Activated T-cell treated with anti-CD3 and anti-CD28 coated beads, Interleukin-2, amount 50 U/mL, for 24 hours (primary cell): ENCODE measurements at regions not wholly inside any gene's neighbourhood (a gene's known extent, or its start where the extent isn't known, plus 50 kb on each side); places are given as distances from the start of the nearest gene placed in this dataset.

Source experiments
- DNase-seq: peaks from one replicate; pipeline ENCODE4 v3.0.0-alpha.2; 2020
- H3K27ac Mint-ChIP-seq: 2 replicates; pipeline ENCODE4 v1.8.0; 2020; ENCODE audit warnings: mild to moderate bottlenecking, mixed read lengths
- H3K27me3 Mint-ChIP-seq: 2 replicates; pipeline ENCODE4 v1.8.0; 2020; ENCODE audit warnings: mixed read lengths
- H3K36me3 Mint-ChIP-seq: 2 replicates; pipeline ENCODE4 v1.8.0; 2020; ENCODE audit warnings: low read depth, mixed read lengths
- H3K4me1 Mint-ChIP-seq: 2 replicates; pipeline ENCODE4 v1.8.0; 2020; ENCODE audit warnings: low read depth, mixed read lengths
- H3K4me3 Mint-ChIP-seq: 2 replicates; pipeline ENCODE4 v1.8.0; 2020; ENCODE audit warnings: mild to moderate bottlenecking, moderate library complexity, mixed read lengths
- H3K9me3 Mint-ChIP-seq: 2 replicates; pipeline ENCODE4 v1.8.0; 2020; ENCODE audit warnings: mixed read lengths

DNA sequence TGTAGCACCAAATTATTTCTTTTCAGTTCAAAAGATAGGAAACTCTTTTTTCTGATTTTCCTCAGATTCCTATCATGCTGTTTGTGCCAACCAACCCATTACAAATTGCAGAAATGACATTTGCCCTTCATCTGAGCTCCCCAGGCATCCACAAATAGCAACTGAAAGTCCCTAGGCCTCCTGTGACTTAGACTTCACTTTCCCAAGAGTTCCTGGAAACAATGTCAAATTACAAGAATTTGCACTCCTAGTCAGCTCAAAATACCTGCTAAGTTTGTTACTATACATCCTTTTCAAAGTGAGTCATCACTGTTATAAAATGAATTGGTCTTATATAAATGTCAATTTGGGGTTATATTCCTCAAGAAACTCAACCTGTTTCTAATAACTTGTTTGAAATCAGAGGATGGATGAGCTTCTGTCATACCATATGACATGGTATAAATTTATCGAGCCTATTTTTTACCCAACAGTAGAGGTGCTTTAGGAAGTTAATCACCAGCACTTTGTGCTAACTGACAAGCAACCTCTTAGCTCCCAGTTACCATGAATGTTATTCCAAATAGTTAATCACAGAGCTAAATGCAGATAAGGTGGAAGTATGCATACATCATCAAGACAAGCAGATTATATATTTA is 256.5 kb downstream of the HACE1 start:
- Mint-ChIP-seq H3K4me3 (no peak overlapping the region), H3K36me3 (no peaks in the 10 kb centered on the region), H3K9me3 (no peaks in the 10 kb centered on the region), H3K27me3 (peaks cover 2% of the 10 kb centered on the region), H3K27ac (no peak overlapping the region), H3K4me1 (peaks cover 21% of the 10 kb centered on the region)
- no peak for DNase-seq

DNA sequence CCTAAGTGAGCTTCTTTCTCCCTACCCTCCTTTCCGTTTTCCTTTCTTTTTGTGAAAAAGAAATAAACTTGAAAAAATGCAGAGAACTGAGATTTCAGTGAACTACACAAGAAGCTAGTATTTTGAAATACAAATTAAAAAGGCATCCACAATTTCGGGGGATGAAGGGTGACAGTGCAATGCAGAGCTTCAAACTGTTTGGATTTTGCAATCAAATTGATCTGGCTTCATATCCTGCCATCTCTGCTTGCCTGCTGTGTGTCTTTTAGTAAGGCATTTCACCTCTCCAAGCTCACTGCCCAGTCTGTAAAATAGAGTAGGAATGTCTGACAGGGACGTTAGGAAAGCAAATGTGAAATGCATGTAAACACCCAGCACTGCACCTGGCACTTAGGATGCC is 258.0 kb downstream of the HACE1 start:
- H3K27ac Mint-ChIP-seq, result no peak overlapping the region
- peaks cover 13% of the 10 kb centered on the region for H3K4me1 Mint-ChIP-seq
- H3K4me3 Mint-ChIP-seq, result no peak overlapping the region
- peaks cover 3% of the 10 kb centered on the region for H3K27me3 Mint-ChIP-seq
- no peaks in the 10 kb centered on the region for H3K36me3 Mint-ChIP-seq
- H3K9me3 Mint-ChIP-seq, result no peaks in the 10 kb centered on the region
- DNase-seq, result no peak

DNA sequence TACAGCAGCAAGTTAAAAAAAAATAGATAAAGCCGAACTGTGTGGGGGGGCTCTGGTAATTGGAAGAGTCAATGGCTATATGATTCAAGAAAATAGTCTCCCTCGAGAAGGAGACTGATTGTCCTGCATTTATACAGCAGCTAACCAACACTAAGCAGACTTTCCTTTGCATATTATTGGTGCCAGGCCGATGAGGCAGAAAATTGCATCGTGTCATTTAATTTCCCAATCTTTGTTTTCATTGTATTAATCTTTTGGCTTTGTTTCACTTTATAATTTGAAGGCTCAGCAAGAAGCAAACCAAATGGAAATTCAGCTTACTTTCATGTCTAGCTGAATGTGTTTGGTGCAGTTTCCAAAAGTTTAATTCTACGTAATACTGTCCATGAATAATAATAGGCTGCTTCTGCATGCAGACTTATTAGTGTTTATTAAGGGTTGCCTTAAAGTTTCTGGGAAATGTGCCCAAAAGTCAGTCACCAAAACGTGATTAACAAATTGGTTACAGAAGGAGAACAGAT is 258.5 kb downstream of the HACE1 start:
- no peaks in the 10 kb centered on the region for H3K9me3 Mint-ChIP-seq
- no peak overlapping the region for H3K27ac Mint-ChIP-seq
- peaks cover 13% of the 10 kb centered on the region for H3K4me1 Mint-ChIP-seq
- H3K36me3 Mint-ChIP-seq, result no peaks in the 10 kb centered on the region
- no peak overlapping the region for H3K4me3 Mint-ChIP-seq
- peaks cover 4% of the 10 kb centered on the region for H3K27me3 Mint-ChIP-seq
- no peak for DNase-seq

DNA sequence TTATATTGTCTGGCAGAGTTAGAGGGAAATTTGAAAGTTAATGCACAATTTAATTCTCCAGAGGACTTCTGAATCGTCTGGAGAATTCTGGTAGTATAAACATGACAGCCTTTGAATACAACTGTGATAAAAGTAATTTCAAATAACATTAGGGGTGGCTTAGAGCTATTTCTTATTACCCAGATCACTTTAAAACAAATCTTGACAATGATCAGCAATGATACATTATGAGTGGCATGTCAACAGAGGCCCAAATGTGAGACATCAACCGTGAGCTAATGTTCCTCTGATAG is 259.1 kb downstream of the HACE1 start:
- H3K9me3 Mint-ChIP-seq, result no peaks in the 10 kb centered on the region
- H3K27ac Mint-ChIP-seq, result no peak overlapping the region
- no peaks in the 10 kb centered on the region for H3K36me3 Mint-ChIP-seq
- H3K27me3 Mint-ChIP-seq, result peaks cover 7% of the 10 kb centered on the region
- peaks cover 13% of the 10 kb centered on the region for H3K4me1 Mint-ChIP-seq
- no peak overlapping the region for H3K4me3 Mint-ChIP-seq
- DNase-seq, result no peak

DNA sequence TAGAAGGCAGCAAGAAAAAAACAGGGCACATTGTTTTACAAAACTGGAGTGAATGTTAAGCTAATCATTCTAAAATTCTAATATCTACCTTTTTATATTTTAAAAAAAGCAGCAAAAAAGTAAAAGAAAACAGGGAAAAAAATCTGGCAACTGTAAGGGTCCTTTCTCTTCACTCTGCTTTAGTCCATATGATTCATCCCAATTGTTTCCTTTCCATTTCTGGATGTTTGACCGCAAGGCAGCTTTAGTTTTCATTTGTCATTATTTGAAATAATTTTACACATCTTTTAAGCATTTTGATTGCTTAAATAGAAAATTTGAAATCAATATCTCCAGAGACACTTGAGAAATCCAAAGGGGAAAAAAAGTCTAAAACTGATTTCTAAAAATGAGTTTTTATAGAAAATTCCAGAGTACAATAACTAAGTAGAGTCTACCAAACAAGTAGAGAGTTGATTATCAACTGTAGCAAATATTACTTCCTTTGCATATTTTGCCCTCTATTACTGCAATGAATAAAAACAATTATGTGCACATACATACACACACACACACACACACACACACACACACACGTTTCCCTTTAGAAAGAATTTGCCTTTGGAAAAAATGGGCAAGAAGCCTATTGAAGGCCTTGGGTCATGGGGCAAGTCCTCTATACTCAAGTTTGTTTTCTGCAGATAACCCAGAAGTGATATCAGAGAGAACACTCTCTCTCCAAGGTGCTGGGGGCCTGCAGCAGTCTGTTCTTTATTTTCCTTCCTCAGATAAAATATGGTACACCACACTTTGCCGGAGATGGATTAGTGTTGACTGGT is 259.7 kb downstream of the HACE1 start:
- peaks cover 10% of the 10 kb centered on the region for H3K27me3 Mint-ChIP-seq
- H3K4me3 Mint-ChIP-seq, result no peak overlapping the region
- DNase-seq, result no peak
- H3K36me3 Mint-ChIP-seq, result no peaks in the 10 kb centered on the region
- H3K27ac Mint-ChIP-seq, result no peak overlapping the region
- H3K9me3 Mint-ChIP-seq, result no peaks in the 10 kb centered on the region
- H3K4me1 Mint-ChIP-seq, result peaks cover 13% of the 10 kb centered on the region

DNA sequence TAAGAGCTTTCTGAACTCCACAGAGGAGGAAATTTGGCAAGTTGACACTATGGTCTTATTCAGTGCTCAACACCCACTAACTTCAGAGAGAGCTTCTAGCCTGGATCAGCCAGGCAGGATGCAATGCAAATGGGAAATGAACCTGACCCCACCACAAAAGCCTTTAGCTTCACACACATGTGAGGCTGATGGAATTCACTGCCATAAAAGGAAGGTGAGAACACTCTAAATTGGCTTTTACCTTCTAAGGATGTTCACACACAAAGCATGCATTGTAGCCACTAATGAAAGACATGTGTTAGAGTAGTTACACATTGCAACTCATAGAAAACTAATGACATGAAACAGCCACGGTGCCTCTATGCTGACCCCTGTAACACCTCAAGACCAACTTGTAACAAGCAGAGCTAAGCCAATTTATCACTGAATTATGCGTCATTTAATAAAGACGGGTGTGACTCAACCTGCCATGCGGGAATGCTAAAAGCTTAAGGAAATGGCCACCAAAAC is 262.1 kb downstream of the HACE1 start:
- H3K27me3 Mint-ChIP-seq, result peaks cover 12% of the 10 kb centered on the region
- H3K4me3 Mint-ChIP-seq, result no peak overlapping the region
- no peak overlapping the region for H3K27ac Mint-ChIP-seq
- H3K4me1 Mint-ChIP-seq, result peaks cover 2% of the 10 kb centered on the region
- no peaks in the 10 kb centered on the region for H3K36me3 Mint-ChIP-seq
- H3K9me3 Mint-ChIP-seq, result no peaks in the 10 kb centered on the region
- DNase-seq, result no peak

DNA sequence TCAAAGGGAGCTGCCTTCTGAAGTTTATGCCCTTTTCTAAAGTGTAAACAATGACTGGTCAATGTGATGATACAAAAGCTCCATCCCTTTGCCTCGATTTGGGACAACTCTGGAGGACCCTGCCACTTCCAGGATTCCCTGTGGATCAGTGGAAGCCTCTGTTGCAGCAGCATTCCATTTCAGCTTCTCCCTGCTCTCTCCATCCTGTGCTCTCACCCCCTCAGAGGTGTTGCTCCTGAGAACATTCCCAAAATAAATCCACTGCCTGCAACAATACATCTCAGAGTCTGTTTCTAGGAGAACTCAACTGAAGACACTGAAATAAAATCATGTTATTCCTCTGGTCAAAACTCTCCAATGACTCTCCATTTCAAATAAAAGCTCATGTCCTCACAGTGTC is 263.6 kb downstream of the HACE1 start:
- H3K4me1 Mint-ChIP-seq, result no peaks in the 10 kb centered on the region

DNA sequence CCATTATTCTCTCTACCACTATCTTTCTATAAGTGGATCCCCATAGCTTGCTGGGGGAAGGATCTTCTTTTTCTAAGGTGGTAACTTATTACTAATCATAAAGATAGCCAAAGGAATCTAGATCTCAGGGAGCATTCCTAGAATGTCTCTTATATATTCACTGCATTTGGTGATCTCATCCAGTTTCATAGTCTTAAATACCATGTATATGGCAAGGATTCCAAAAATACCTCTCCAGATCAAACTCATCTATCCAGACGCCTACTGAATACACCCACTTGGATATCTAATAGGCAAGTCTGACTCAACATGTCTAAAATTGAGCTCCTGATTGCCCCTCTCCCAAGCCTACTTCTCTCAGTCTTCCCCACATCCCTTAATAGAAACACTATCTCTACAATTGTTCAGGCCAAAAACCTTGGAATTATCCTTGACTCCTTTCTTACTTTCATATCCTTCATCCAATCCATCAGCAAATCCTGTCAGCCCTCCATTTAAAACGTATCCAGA is 264.4 kb downstream of the HACE1 start:
- no peaks in the 10 kb centered on the region for H3K9me3 Mint-ChIP-seq

More for the DNA sequence above, 263.6 kb downstream of the HACE1 start:
- H3K4me3 Mint-ChIP-seq, result no peak overlapping the region
- no peaks in the 10 kb centered on the region for H3K9me3 Mint-ChIP-seq
- no peaks in the 10 kb centered on the region for H3K36me3 Mint-ChIP-seq
- H3K27me3 Mint-ChIP-seq, result peaks cover 16% of the 10 kb centered on the region
- DNase-seq, result no peak
- H3K27ac Mint-ChIP-seq, result no peak overlapping the region

DNA sequence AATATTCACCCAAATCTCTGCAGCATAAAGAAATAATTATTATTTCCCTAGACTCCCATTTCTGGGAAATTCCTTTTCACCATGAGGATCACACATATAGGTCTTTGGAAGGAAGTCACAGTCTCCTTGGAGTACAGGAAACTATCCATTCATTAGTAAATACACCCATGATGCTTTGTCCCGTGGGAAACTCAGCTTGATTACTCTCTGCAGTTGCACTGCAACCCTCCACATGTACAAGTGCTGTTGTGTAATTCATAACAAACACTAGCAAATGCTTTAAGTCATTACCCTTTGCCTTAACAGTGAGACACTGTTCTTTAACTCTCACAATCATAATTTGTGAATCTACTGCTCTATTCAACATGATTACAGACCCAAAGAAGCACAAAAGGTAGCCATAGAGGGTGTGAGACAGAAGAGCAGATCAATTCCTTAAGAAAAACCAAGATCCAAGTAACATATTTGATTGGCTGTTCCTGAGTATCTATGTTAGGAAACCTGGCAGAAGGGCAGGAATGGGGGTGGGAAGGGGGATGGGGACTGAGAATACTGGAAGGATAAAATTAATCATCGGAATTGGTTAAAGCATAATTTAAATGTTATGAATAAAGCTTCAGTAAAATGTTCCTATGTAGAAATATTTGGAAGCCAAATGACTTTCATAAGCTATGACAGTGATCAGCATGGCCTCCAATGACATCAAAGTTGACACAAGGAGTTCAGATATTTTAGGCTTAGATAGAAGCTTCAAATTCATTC is 268.0 kb downstream of the HACE1 start:
- no peak overlapping the region for H3K27ac Mint-ChIP-seq
- peaks cover 26% of the 10 kb centered on the region for H3K27me3 Mint-ChIP-seq
- no peaks in the 10 kb centered on the region for H3K36me3 Mint-ChIP-seq
- no peak for DNase-seq
- no peak overlapping the region for H3K4me3 Mint-ChIP-seq
- no peaks in the 10 kb centered on the region for H3K9me3 Mint-ChIP-seq
- no peaks in the 10 kb centered on the region for H3K4me1 Mint-ChIP-seq

More for the DNA sequence above, 264.4 kb downstream of the HACE1 start:
- H3K4me3 Mint-ChIP-seq, result no peak overlapping the region
- H3K27me3 Mint-ChIP-seq, result peaks cover 20% of the 10 kb centered on the region
- H3K27ac Mint-ChIP-seq, result no peak overlapping the region
- no peaks in the 10 kb centered on the region for H3K36me3 Mint-ChIP-seq
- no peak for DNase-seq
- no peaks in the 10 kb centered on the region for H3K4me1 Mint-ChIP-seq

DNA sequence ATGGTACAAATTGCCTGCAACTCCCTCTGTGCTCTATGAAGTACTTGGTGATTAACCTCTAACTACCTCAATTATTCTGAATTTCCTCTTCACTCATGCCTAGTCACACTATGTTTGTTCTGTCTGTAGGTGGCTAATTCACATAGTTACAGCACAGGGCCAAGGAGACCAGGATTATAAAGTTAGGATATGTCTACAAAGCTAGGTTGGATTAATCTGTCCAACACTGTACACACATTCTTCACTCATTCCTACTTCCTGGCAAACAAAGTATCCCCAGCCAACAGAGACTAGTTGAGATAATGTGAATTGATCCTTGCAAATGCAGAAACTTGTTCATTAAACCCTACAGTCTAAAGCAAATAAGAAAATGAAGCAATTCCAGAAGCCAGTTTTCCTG is 269.8 kb downstream of the HACE1 start:
- Mint-ChIP-seq H3K9me3 (no peaks in the 10 kb centered on the region), H3K4me3 (no peak overlapping the region), H3K36me3 (no peaks in the 10 kb centered on the region), H3K27me3 (peaks cover 23% of the 10 kb centered on the region), H3K27ac (no peak overlapping the region), H3K4me1 (no peaks in the 10 kb centered on the region)
- no peak for DNase-seq

DNA sequence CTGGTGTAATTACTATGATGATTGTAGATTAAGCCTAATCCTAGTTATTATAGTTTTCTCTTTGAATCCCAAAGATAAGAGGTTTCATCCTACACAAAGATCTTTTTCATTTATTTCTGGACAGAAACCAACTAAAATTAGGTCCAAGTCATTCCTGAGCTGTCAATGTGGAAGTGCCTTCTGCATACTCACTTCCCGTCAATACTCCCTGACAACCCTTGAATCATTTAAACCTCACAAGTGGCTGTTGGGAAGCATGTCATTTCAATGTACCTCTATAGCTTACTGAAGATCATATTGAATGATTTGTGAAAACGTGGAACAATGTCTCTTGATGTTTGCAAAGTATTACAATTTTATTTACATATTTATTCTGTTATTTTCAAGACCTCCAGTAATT is 274.1 kb downstream of the HACE1 start:
- DNase-seq, result no peak
- Mint-ChIP-seq H3K9me3 (no peaks in the 10 kb centered on the region), H3K4me3 (no peak overlapping the region), H3K27me3 (peaks cover 14% of the 10 kb centered on the region), H3K27ac (no peak overlapping the region), H3K4me1 (no peaks in the 10 kb centered on the region), H3K36me3 (no peaks in the 10 kb centered on the region)

DNA sequence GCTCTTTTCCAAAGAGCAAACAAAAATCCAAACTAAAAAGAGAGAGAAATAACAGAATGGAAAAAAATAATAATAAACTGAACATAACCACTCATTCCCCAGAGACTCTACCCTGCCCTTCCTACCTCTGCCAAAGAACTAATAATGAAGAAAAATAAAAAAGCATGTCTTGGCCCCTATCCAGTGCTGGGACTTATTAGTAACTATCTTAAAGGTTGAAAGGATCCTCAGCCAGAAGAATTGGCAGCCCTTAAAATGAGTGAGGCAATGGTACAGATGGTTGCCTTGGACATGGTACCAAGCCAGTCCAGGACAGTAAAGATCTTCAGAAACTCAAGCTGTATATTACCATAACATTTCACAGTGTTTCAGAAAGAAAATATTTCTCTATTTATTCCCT is 279.3 kb downstream of the HACE1 start:
- Mint-ChIP-seq H3K9me3 (no peaks in the 10 kb centered on the region), H3K4me1 (no peaks in the 10 kb centered on the region), H3K27me3 (peaks cover 2% of the 10 kb centered on the region), H3K36me3 (no peaks in the 10 kb centered on the region), H3K27ac (no peak overlapping the region), H3K4me3 (no peak overlapping the region)
- DNase-seq, result no peak

DNA sequence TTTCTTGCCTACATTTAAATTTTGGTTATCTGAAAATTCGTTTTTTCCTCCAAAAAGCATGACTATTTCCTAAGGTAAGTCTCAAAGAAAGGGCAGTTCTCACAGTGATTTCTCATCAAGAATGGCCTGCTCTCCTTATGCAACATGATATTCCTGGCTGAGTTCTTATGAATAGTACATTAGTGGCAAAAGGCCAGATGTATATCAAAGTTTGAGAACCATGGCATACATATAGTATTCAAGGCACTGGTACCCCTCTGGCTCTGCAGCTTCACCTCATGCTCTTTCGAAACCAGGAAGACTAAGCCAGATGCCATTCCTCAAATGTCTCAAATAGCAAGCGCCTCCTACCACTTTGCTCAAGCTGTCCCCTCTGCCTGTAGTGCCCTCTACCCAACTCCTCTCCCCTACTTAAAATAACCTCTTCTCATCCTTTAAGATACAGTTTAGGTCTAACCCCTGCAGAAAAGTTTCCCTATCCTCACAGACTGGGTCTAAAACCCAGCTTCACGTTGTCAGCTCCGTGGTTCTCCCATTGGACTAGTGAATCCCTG is 280.3 kb downstream of the HACE1 start:
- peaks cover 3% of the 10 kb centered on the region for H3K27me3 Mint-ChIP-seq
- H3K4me1 Mint-ChIP-seq, result no peaks in the 10 kb centered on the region
- DNase-seq, result no peak
- H3K27ac Mint-ChIP-seq, result no peak overlapping the region
- no peak overlapping the region for H3K4me3 Mint-ChIP-seq
- H3K9me3 Mint-ChIP-seq, result no peaks in the 10 kb centered on the region
- no peaks in the 10 kb centered on the region for H3K36me3 Mint-ChIP-seq

DNA sequence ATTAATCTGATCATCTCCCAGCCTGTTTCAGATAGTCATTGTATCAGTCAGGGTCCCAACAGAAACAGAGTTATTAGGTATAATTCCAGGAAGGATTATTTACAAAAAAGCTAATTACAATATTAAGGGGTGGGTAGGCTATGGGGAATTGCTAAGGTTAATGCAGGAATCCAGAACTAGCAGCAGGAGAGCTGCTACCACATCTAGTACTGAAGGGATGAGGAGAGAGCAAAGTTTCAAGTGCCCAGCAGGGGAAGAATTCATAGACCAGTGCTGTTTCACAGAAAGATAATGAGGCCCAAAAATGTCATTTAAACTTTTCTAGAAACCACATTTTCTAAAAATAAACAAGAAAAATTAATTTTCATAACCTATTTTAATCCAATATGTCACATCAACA is 284.2 kb downstream of the HACE1 start:
- no peaks in the 10 kb centered on the region for H3K4me1 Mint-ChIP-seq
- H3K36me3 Mint-ChIP-seq, result no peaks in the 10 kb centered on the region
- no peak overlapping the region for H3K4me3 Mint-ChIP-seq
- no peak for DNase-seq
- H3K27ac Mint-ChIP-seq, result no peak overlapping the region
- no peaks in the 10 kb centered on the region for H3K9me3 Mint-ChIP-seq
- H3K27me3 Mint-ChIP-seq, result peaks cover 3% of the 10 kb centered on the region
